ENCODE measurements at regions not wholly inside any gene's neighbourhood (a gene's known extent, or its start where the extent isn't known, plus 50 kb on each side); places are given as distances from the start of the nearest gene placed in this dataset.

- no peaks in the 10 kb centered on the region for H3K36me3 ChIP-seq (ENCODE audit: control insufficient read depth in 4 of 4, insufficient read depth in 3 of 4, low read depth in 1 of 4, low read length in 3 of 4)
- no peak overlapping the region for H3K4me3 ChIP-seq (ENCODE audit: low read depth in 1 of 3, low read length in 3 of 3)
Measured at GRCh38 chr4:133938061-133938460, 263.5 kb downstream of the PABPC4L start.

GRCh38 chr4:133929531-133930239 is 271.9 kb downstream of the PABPC4L start:
- TF ChIP-seq HNF4A (conservative IDR thresholded peaks at IDR 0.05) (no peak), CTCF (IDR thresholded peaks at IDR 0.05; ENCODE audit: low read depth, low read length, missing input control) (no peak), MAX (IDR thresholded peaks at IDR 0.05) (no peak), ATF3 (IDR thresholded peaks at IDR 0.05) (no peak), SP1 (IDR thresholded peaks at IDR 0.05) (no peak)
- no peak for DNase-seq (ENCODE audit: low spot score)
- Histone ChIP-seq H3K27ac (ENCODE audit: low read depth in 1 of 2, low read length in 2 of 2) (no peak overlapping the region), H3K27me3 (ENCODE audit: control insufficient read depth in 4 of 4, insufficient read depth in 4 of 4, low read length in 3 of 4) (no peaks in the 10 kb centered on the region), H3K4me1 (ENCODE audit: control insufficient read depth in 4 of 4, insufficient read depth in 4 of 4, low read length in 3 of 4) (no peaks in the 10 kb centered on the region), H3K9me3 (ENCODE audit: control insufficient read depth in 4 of 4, low read length in 3 of 4) (no peaks in the 10 kb centered on the region), H3K36me3 (ENCODE audit: control insufficient read depth in 4 of 4, insufficient read depth in 3 of 4, low read depth in 1 of 4, low read length in 3 of 4) (no peaks in the 10 kb centered on the region), H3K9ac (ENCODE audit: low read depth in 1 of 2, low read length in 2 of 2) (no peak overlapping the region), H3K4me3 (ENCODE audit: low read depth in 1 of 3, low read length in 3 of 3) (no peak overlapping the region)
- WGBS, result 80% methylated on average over 1 of the region's 1 CpG

More at GRCh38 chr4:133938061-133938460, 263.5 kb downstream of the PABPC4L start:
- H3K9me3 ChIP-seq (ENCODE audit: control insufficient read depth in 4 of 4, low read length in 3 of 4), result no peaks in the 10 kb centered on the region
- no peak overlapping the region for H3K27ac ChIP-seq (ENCODE audit: low read depth in 1 of 2, low read length in 2 of 2)
- no peaks in the 10 kb centered on the region for H3K27me3 ChIP-seq (ENCODE audit: control insufficient read depth in 4 of 4, insufficient read depth in 4 of 4, low read length in 3 of 4)
- DNase-seq (ENCODE audit: low spot score), result no peak
- no peak overlapping the region for H3K9ac ChIP-seq (ENCODE audit: low read depth in 1 of 2, low read length in 2 of 2)
- no peaks in the 10 kb centered on the region for H3K4me1 ChIP-seq (ENCODE audit: control insufficient read depth in 4 of 4, insufficient read depth in 4 of 4, low read length in 3 of 4)
- no peak for TF ChIP-seq ZBTB33 (IDR thresholded peaks at IDR 0.05)
- no peak for TF ChIP-seq TAF1 (conservative IDR thresholded peaks at IDR 0.05)

GRCh38 chr4:133921280-133922195 is 280.1 kb downstream of the PABPC4L start:
- no peak for DNase-seq (ENCODE audit: low spot score)
- Histone ChIP-seq H3K36me3 (ENCODE audit: control insufficient read depth in 4 of 4, insufficient read depth in 3 of 4, low read depth in 1 of 4, low read length in 3 of 4) (no peaks in the 10 kb centered on the region), H3K4me3 (ENCODE audit: low read depth in 1 of 3, low read length in 3 of 3) (no peak overlapping the region), H3K9ac (ENCODE audit: low read depth in 1 of 2, low read length in 2 of 2) (no peak overlapping the region), H3K27me3 (ENCODE audit: control insufficient read depth in 4 of 4, insufficient read depth in 4 of 4, low read length in 3 of 4) (no peaks in the 10 kb centered on the region), H3K27ac (ENCODE audit: low read depth in 1 of 2, low read length in 2 of 2) (no peak overlapping the region), H3K4me1 (ENCODE audit: control insufficient read depth in 4 of 4, insufficient read depth in 4 of 4, low read length in 3 of 4) (no peaks in the 10 kb centered on the region), H3K9me3 (ENCODE audit: control insufficient read depth in 4 of 4, low read length in 3 of 4) (no peaks in the 10 kb centered on the region)
- TF ChIP-seq CTCF (IDR thresholded peaks at IDR 0.05; ENCODE audit: low read depth, low read length, missing input control) (no peak), RAD21 (IDR thresholded peaks at IDR 0.05) (no peak), YY1 (IDR thresholded peaks at IDR 0.05) (no peak), RXRA (IDR thresholded peaks at IDR 0.05) (no peak)
- WGBS, result 73% methylated on average over 8 of the region's 8 CpGs
